ENCODE measurements at regions not wholly inside any gene's neighbourhood (a gene's known extent, or its start where the extent isn't known, plus 50 kb on each side); places are given as distances from the start of the nearest gene placed in this dataset.
"Not testable (repeated sequence)": the region's sequence is repeated elsewhere in the genome, so short reads cannot be mapped to it uniquely, and the experiment has no call there.

DNA sequence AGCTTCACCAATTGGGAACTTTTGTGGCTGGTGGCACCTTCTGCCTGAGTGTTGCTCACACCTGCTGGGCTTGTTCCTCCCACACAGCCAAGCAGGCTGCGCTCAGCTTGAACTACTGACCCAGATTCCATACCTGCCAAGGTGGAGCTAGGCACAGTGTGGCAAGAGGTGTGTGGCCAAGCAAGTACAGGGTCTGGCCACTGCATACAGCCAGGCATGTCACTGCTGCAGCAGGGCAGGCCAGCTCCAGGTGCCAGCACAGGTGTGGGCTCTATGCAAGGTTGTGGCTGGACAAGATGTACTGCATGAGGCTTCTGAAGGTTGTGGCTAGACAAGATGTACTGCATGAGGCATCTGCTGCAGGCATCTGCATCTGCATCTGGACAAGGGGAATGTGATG, 1254.8 kb downstream of the AMY1C start:
- no peak for DNase-seq

DNA sequence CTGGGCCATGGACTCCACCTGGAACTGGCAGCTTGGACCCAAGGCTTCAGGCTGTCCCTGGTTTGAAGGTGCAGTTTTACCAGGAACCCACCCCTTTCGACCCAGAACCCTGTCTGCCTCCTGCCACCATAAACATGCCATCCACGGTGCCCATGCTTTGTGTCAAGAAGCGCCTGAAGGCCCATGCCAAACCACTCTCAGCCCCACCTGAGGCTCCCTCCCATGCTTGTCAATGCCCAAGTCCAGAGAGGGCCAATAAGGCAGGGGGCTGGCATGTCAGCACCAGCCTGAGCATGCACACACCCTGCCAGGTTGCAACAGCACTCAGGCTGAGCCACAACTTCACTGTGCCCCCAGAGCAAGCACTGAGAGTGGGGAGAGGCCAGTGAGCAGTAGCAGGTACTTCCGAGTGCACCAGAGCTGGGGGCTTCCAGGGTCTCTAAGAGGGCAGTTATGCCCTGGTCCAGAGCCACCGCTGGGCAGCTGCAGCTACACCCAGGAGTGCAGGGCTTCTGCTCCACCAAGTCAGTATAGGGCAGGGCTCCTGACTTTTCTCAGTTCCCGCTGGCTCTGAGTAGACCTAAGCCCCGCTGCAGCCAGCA, 1256.0 kb downstream of the AMY1C start:
- DNase-seq: no peak

DNA sequence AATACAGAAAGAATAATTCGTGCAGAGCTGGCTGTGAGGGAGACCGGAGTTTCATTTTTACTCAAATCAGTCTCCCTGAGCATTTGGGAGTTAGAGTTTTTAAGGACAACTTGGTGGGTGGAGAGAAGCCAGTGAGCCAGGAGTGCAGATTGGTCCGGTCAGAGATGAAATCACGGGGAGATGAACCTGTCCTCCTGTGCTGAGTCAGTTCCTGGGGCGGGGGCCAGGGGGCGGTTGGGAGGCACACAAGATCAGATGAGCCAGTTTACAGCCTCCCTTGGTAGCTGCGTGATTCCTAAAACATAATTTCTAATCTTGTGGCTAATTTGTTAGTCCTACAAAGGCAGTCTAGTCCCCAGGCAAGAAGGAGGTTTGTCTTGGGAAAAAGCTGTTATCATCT, 1267.9 kb downstream of the AMY1C start:
- DNase-seq: no peak

DNA sequence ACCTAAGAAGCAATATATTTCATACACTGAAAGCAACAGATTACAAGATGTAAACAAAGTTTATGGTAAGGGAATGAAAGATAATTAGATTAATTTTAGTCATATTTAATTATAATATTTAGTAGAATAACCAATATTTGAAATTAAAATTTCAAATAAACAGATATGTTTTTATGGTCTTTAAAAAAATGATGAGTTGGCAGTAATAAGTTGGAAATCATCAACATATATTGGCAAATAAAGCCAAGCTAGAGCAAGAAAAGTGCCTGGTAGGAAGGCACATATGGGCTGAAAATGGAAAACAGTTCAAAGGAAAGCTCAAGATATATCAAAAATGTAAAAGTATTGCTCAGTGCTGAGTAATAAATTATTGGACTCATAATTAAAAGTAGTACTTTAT, 1274.0 kb downstream of the AMY1C start:
- no peak for DNase-seq

DNA sequence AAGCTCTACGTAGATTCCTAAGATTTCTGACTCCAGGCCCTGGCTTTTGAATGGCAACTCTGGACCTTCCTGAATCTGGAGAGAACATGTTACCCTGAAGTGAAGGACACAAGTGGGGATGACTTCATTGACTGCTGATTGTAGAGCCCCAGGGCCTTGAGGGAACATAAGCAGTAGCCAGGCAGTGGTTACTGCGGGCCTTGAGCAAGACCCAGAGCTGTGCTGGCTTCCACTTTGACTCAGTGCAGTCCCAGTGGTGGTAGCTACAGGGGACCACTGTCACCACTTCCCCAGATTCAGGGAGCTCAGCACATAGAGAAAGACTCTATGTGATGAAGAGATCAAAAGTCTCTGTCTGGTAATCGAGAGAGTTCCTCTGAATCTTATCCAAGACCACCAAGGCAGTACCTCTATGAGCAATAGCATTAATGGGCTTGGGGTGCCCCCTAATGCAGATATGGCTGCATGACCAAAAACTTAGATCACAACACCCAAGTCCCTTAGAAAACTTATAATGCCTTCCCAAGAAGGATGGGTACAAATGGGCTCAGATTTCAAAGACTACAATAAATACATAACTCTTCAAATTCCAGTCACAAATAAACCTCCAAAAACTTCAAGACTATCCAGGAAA, 1278.3 kb downstream of the AMY1C start:
- DNase-seq: no peak

DNA sequence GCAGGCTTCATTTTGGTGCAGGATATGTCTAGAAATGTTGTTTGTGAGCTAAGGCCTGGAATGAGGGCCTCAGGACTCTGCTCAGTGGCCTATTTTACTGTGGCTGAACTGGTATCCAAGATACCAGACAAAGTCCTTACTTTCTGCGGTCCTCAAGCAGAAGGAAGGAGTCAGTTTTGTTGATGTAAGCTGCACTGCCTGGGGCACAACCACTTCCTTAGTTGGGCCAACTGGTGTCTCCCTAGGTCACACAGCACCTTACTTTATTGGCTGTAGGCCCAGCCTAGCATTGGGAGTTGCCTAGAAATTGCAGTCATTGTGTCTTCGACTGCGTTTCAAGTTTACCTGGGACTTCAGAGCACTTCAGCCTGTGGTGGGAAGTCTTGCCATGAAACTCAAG, 1322.7 kb downstream of the AMY1C start:
- DNase-seq: no peak

DNA sequence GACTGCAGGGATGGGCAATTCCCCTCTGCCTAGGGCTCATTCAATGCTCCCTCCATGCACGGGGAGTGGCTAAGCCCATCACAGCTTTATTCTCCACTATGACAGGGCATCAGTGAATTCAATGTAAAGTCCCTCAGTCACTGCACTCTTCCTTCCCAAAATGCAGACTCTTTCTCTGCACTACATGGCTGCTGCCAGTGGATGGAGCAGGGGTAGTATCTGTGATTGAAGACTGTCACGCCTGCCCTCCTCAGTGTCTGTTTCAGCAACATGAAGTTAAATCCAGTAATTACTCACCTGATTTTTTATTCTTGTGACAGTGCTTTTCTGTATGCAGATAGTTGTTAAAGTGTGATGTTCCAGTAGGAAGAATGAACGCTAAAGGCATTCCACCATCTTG, 1323.2 kb downstream of the AMY1C start:
- DNase-seq: no peak

DNA sequence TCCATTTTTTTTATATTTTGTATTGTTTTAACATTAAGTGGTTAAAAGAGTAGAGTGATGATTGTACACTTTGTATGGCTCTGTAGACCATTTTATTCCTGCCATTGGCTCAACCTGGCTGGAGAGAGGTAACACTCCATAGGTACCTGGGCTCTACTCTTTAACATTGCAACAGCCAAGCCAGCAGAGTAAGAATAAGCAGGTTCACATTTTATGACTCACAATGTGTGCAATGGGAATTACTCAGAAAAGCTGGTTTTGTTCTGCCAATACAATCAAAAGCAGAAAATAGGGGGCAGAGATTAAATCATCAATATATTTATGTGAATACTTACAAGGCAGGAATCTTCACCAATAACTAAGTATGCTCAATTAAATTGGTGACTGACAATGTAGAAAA, 1324.0 kb downstream of the AMY1C start:
- no peak for DNase-seq

DNA sequence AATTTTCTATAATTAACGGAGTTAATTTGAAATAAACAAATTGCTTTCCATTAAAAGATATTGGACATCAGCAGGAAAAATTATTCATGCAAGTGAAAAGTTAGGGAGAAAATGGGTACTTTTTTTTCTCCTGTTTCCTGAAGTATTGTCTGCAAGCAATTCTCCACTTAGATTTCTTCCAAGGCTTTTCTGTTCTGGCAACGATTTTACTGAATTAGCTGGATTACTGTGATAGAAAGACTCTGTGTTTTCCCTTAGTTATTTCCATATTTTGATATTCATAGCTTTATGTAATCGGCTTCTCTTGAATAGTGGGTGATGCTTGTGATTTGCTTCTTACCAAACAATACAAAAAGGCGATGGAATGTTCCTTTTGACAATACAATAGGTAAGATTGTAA, 1333.9 kb downstream of the AMY1C start:
- no peak for DNase-seq

DNA sequence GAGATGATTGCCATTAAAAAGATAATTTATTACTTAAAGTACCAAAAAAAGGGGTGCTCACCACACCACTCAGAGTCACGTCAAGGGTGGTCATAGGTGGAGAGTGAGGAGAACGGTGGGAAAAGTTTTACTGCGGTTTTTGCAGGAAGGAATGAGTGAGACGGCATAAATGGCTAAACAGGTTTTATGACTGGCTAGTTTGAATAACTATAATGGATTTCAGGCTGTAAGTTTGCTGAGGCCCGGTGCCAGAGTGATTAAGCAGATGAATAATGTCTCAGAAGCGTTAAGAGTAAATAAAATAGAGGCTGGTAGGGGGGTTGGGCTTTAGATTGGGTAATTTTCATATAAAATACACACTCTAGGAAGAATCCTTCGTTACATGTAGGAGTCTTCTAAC, 1337.8 kb downstream of the AMY1C start:
- no peak for DNase-seq

DNA sequence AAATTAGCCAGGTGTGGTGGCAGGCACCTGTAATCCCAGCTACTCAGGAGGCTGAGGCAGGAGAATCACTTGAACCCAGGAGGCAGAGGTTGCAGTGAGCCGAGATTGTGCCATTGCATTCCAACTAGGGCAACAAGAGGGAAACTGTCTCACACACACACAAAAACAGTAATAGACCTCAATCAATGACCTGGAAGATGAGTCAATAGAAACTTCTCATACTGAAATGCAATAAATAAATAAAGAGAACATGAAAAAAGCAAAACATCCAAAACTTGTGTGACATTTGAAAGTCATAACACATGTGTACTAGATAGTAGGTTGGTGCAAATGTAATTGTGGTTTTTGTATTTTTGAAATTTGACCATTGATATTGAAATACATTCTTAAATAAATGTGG, 1338.5 kb downstream of the AMY1C start:
- DNase-seq: no peak

DNA sequence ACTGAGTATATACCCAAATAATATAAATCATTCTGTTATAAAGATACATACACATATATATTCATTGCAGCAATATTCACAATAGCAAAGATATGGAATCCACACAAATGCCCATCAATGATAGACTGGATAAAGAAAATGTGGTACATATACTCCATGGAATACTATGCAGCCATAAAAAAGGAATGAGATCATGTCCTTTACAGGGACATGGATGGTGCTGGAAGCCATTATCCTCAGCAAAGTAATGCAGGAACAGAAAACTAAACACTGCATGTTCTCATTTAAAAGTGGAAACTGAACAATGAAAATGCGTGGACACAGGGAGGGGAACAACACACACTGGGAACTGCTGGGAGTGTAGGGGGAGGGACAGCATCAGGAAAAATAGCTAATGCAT, 1344.2 kb downstream of the AMY1C start:
- DNase-seq: not testable (repeated sequence)

DNA sequence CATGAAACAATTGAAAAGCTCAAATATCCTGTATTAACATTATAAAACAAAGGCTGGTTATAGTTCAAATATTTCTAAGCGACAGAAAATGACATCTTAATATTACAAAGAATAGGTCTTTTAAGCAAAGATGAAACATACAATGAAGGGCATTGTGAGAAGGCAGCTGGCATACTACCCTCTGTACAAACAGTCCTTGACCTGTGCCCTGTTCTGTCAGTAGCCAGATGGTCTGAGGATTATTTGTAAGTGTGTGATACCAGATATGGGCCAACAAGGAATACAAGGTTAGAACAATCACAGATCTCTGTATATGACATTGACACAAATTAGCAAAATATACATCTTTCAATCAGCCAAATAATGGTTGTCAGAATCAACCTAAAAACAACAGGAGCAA, 1350.4 kb downstream of the AMY1C start:
- DNase-seq: no peak

DNA sequence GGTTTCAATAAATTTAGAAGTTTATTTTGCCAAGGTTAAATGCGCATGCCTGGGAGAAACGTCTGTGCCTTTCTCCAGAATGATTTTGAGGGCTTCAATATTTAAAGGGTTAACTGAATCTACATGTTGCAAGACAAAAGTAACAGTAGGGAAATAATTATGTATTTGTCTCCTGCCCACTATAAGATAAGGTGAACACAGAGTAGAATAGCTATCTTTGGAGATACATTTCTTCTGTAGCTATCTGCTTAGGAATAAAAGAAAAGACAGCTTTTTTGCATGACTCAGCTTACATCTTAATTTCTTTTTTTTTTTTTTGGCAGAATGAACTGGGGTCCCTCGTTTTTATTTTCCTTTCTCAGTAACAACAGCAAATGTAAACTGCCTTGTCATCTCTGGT, 1351.6 kb downstream of the AMY1C start:
- no peak for DNase-seq

DNA sequence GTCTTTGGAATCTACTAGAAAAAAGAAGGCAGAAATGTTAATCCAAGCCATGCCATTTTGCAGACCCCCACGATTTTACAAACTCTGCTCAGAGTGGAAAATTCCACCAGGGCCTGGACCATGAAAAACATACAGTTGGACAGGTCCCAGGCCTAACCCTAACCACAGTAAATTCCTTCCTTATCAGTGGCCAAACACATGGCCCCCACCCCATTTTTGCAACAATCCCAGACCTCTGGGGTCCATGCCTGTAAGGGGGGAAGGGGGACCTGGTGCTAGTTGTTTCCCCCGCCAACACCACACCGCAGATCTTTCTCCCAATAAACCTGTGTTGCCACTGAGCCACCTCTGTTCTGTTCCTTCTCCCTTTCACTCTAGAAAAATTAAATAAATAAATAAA, 1352.7 kb downstream of the AMY1C start:
- no peak for DNase-seq

DNA sequence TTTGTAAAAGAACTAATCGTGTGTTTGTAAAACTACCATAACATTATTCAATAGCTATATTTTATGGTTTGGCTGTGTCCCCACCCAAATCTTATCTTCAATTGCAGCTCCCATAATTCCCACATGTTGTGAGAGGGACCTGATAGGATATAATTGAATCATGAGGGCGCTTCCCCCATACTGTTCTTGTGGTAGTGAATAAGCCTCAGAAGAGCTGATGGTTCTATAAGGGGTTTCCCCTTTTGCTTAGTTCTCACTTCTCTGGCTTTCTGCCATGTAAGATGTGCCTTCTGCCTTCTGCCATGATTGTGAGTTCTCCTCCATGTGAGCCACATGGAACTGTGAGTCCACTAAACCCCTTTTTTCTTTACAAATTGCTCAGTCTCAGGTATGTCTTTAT, 1372.3 kb downstream of the AMY1C start:
- DNase-seq: no peak

DNA sequence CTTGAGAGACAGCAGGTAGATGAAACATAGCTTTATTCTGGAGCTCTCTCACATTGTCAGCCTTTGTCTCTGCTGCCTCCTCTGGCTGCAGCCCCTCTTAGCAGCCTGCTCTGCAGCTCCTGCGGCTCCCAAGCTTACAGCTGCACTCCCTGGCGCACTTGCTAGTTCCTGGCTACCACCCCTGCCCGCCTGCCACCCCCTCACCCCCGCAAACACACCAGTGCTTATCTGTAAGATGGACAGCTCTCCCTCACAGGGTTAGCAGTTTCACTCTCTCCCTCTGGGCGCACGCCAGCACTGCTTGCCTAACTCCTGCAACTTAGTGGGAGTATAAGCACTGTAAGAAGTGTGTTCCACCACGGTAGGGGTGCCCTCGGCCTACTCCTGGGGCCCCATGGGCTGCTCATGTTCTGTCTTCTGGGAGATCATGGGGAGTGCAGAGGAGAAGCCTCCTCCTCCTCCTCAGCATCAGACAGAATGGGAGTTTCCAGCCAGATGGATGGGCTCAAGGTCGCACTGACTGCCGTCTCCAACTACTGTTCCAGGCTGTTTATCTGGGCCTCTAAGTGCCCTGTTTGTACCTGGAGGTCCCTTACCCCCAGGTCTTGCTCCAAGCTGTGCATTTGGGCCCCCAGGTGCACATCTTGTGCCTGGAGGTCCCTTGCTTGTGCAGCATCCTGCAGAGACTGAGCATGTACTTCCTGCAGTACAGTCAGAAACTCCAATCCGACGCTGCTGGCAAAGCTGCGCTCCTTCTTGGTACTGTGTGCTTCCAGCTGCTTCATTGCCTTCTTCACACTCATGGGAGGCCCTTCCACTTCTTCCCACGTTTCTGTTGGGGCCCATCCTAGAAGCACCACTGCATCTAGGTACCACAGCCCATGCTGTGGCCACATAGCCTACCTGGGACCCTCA, 1388.1 kb downstream of the AMY1C start:
- no peak for DNase-seq

DNA sequence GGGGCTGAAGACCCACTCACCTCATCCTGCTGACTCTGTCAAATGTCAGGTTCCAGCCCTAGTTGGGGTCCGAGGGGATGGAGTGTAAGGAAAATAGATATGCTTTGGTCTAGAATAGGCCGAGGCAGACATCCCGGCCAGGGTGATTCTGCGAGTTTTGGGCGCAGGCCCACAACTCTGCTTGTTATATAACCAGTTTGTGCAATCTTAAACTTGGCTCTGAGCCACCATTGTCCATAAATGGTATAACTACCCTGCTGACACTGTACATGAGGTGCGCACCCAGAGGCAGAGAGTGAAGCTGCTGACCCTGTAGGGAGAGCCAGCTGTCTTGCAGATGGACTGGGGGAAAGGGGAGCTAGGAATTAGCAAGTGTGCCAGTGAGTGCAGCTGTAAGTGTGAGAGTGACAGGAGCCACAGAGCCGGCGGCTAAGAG, 1388.8 kb downstream of the AMY1C start:
- no peak for DNase-seq

DNA sequence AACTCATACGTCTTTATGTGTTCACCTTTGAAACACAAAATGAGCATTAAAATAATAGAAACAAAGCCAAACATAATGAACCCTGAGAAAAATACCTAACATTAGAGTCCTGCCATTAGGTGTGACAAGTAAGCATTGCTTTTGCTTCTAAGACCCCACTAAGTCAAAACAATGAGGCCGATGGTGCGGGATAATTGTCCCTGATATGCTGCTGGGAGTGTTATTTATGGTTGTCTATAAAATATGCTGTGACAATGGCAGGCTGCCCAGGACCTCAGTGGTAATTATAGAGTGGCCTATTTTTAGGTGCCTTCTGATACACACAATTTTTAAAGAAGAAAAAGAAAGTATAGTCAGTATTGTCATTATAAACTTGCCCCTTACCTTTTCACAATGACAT, 1423.1 kb downstream of the AMY1C start:
- no peak for DNase-seq

DNA sequence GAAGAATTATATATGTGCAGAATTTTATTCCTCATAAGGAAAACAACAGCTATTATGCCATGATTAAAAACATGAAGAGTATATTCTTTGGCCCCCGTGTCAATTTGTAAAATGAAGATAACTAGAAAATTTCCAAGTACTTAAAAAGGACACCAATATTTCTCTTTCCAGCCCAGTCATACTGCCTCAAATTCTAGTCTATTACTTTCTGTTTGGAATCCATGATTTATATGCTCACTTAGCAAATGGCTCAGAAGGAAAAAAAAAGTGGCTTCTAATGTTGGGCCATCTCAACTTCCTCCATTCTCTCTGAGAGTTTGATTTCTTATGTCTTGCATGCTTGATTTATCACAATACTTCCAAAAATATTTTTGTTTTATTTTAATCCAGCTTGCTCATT, 1431.1 kb downstream of the AMY1C start:
- no peak for DNase-seq

DNA sequence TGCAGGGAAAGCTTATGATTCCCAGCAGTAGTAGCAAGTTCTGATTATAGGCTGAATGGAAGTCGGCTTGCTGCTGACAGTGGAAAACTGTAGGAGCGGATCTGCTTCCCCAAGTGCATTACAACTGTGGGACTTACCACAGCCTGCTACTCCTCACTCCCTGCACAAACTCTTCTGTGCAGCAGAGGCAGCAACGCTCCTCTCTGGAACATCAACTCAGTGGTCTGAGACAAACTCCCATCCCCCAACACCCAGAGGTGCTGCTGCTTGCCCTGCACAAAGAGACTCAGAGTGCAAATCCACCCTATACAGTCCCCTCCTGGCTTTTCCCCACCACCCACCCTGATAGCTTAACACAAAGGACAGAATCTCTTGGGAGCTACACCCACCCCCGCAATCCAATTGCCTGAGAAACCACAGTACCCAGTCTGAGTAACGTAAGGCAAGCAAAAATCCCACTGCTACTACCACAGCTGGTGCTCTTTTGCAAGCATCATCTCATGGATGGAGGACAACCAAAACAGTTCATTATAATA, 1455.2 kb downstream of the AMY1C start:
- DNase-seq: no peak

DNA sequence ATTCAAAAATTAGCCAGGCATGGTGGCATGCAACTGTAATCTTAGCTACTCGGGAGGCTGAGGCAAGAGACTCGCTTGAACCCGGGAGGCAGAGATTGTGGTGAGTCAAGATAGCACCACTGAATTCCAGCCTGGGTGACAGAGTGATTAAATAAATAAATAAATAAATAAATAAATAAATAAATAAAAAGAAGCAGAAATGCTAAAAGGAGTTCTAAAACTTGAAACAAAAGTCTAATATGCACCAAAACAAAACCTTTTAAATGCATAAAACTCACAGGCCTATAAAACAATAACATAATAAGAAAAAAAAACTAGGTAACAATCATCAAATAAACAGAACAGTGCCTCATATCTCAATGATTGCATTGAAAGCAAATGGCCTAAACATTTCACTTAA, 1458.9 kb downstream of the AMY1C start:
- DNase-seq: no peak

DNA sequence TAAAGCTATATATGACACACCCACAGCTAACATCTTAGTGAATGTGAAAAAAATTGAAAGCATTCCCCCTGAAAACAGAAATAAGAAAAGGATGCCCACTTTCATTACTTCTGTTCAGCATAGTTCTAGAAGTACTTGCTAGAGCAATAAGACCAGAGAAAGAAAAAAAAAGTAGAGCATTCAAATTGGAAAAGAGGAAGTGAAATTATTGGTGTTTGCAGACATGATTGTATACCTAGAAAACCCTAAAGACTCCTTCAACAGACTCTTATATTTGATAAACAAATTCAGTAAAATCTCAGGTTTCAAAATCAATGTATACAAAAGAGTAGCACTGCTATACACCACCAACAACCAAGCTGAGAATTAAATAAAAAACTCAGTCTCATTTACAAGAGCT, 1461.0 kb downstream of the AMY1C start:
- no peak for DNase-seq

DNA sequence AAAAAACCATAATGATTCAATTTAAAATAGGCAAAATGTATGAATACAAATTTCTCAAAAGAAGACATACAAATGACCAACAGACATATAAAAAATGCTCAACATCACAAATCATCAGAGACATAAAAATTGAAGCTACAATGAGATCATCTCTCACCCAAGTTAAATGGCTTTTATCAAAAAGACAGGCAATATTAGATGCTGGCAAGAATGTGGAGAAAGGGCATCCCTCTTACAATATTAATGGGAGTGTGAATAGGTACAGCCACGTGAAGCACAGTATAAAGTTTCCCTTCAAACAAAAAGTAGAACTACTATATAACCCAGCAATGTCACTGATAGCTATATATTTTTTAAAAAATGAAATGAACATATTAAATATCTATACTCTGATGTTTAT, 1481.7 kb downstream of the AMY1C start:
- DNase-seq: no peak
